Neuronal stem cell (in vitro differentiated cells): ENCODE measurements at regions not wholly inside any gene's neighbourhood (a gene's known extent, or its start where the extent isn't known, plus 50 kb on each side); places are given as distances from the start of the nearest gene placed in this dataset.

Experiments
- DNase-seq: peaks from one replicate; pipeline ENCODE4 v3.0.0-alpha.2; 2013; ENCODE audit warnings: low spot score
- H2AFZ ChIP-seq: one replicate; pipeline ENCODE4 v1.6.1; 2013; ENCODE audit warnings: mild to moderate bottlenecking, low read length, inconsistent platforms
- H2AK5ac ChIP-seq: 2 replicates; pipeline ENCODE4 v1.6.1; 2013; ENCODE audit warnings: low read depth, mild to moderate bottlenecking, inconsistent platforms, low read length, moderate library complexity, mixed read lengths
- H2BK120ac ChIP-seq: 2 replicates; pipeline ENCODE4 v1.6.1; 2013; ENCODE audit warnings: low read depth, mild to moderate bottlenecking, inconsistent platforms, low read length, moderate library complexity, mixed read lengths
- H2BK12ac ChIP-seq: one replicate; pipeline ENCODE4 v1.6.1; 2013; ENCODE audit warnings: low read length, inconsistent platforms
- H2BK15ac ChIP-seq: 2 replicates; pipeline ENCODE4 v1.6.1; 2013; ENCODE audit warnings: mild to moderate bottlenecking, low read length, inconsistent platforms, mixed read lengths
- H2BK5ac ChIP-seq: one replicate; pipeline ENCODE4 v1.6.1; 2013; ENCODE audit warnings: inconsistent platforms, mild to moderate bottlenecking, low read length, moderate library complexity
- H3K14ac ChIP-seq: one replicate; pipeline ENCODE4 v1.6.1; 2013; ENCODE audit warnings: low read length, inconsistent platforms
- H3K18ac ChIP-seq: 2 replicates; pipeline ENCODE4 v1.6.1; 2013; ENCODE audit warnings: low read length, inconsistent platforms
- H3K23ac ChIP-seq: 2 replicates; pipeline ENCODE4 v1.6.1; 2013; ENCODE audit warnings: low read depth, mild to moderate bottlenecking, mixed read lengths, low read length, inconsistent platforms; ENCODE audit not compliant: poor library complexity
- H3K27ac ChIP-seq: replicated peaks from 3 replicates; pipeline ENCODE4 v1.5.1; 2013; ENCODE audit warnings: low read length, inconsistent platforms
- H3K27me3 ChIP-seq, 3 experiments: 2 replicates each; pipeline ENCODE4 v1.6.1; 2013; ENCODE audit warnings: low read length in 3 of 3, mild to moderate bottlenecking in 2 of 3, inconsistent platforms in 1 of 3, low read depth in 1 of 3, mixed read lengths in 1 of 3, moderate library complexity in 1 of 3; ENCODE audit not compliant: control insufficient read depth in 3 of 3, insufficient read depth in 3 of 3
- H3K36me3 ChIP-seq, 2 donors: replicated peaks in 1 of 2; 2 replicates each; pipeline ENCODE4 v1.6.1; 2013; ENCODE audit warnings: low read length in 2 of 2; ENCODE audit not compliant: control insufficient read depth in 2 of 2, insufficient read depth in 2 of 2
- H3K4ac ChIP-seq: 2 replicates; pipeline ENCODE4 v1.6.1; 2013; ENCODE audit warnings: inconsistent platforms, mild to moderate bottlenecking, low read length, moderate library complexity
- H3K4me1 ChIP-seq, 2 donors: 1 replicate in 1 of 2; 2 replicates in 1 of 2; pipeline ENCODE4 v1.6.1; 2013; ENCODE audit warnings: low read length in 2 of 2, low read depth in 1 of 2; ENCODE audit not compliant: control insufficient read depth in 2 of 2, insufficient read depth in 1 of 2
- H3K4me2 ChIP-seq: one replicate; pipeline ENCODE4 v1.6.1; 2013; ENCODE audit warnings: mild to moderate bottlenecking, low read length, inconsistent platforms; ENCODE audit not compliant: insufficient read depth, poor library complexity, severe bottlenecking
- H3K4me3 ChIP-seq, 2 donors: 2 replicates each; pipeline ENCODE4 v1.5.1; 2013; ENCODE audit warnings: low read length in 2 of 2, mild to moderate bottlenecking in 2 of 2, inconsistent platforms in 1 of 2, moderate library complexity in 1 of 2
- H3K79me1 ChIP-seq: one replicate; pipeline ENCODE4 v1.6.1; 2013; ENCODE audit warnings: low read depth, mild to moderate bottlenecking, inconsistent platforms, low read length, moderate library complexity
- H3K9ac ChIP-seq: one replicate; pipeline ENCODE4 v1.6.1; 2013; ENCODE audit warnings: mild to moderate bottlenecking, low read depth, low read length, inconsistent platforms; ENCODE audit not compliant: poor library complexity
- H3K9me3 ChIP-seq, 2 donors: replicated peaks in 1 of 2; 2 replicates each; pipeline versions ENCODE3 to v1.6.1; 2013; ENCODE audit warnings: low read length in 2 of 2, mild to moderate bottlenecking in 2 of 2, inconsistent platforms in 1 of 2, low read depth in 1 of 2, mixed read lengths in 1 of 2, moderate library complexity in 1 of 2; ENCODE audit not compliant: control insufficient read depth in 2 of 2, insufficient read depth in 1 of 2
- H4K8ac ChIP-seq: one replicate; pipeline ENCODE4 v1.6.1; 2013; ENCODE audit warnings: low read depth, mild to moderate bottlenecking, inconsistent platforms, low read length, moderate library complexity
- H4K91ac ChIP-seq: one replicate; pipeline ENCODE4 v1.6.1; 2013; ENCODE audit warnings: low read length, low read depth, mild to moderate bottlenecking, inconsistent platforms; ENCODE audit not compliant: poor library complexity
- WGBS, 2 donors: extraction: QIAGEN DNeasy Blood & Tissue Kit; methylation state at CpG; one replicate each; pipeline ENCODE4 v1.1.7; 2013; ENCODE audit warnings: missing lambda C conversion rate in 2 of 2, mixed read lengths in 1 of 2; ENCODE audit not compliant: insufficient read length in 2 of 2, insufficient replicate concordance in 1 of 2; ENCODE audit errors: extremely low coverage in 2 of 2; 5-methylcytosine and 5-hydroxymethylcytosine counted together

DNA sequence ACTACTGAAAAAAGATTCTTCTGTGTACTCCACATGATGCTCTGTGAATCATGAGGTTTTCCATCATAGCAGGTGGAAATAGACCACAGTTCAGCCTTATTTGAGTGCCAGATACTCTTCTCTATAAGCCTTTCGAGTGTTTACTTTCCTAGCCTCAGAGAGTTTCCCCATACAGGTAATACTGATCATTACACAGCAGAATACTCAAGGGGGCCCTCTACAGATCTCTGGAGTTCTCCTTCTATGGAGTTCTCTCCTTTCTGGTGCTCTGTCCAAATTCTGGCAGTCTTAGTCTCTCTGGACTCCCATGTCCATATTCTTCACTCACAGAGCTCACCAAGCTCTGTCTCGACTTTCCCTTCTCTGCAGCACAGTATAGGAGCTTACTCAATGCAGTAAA lies 175.7 kb upstream of the CARD18 start:
- H2BK12ac ChIP-seq, result no peak overlapping the region
- H3K9me3 ChIP-seq, result no peaks in the 10 kb centered on the region
- H3K14ac ChIP-seq, result no peak overlapping the region
- no peaks in the 10 kb centered on the region for H3K27me3 ChIP-seq
- H2AFZ ChIP-seq, result no peak overlapping the region
- H4K8ac ChIP-seq, result no peak overlapping the region
- no peak overlapping the region for H3K23ac ChIP-seq
- no peaks in the 10 kb centered on the region for H3K79me1 ChIP-seq
- no peak for DNase-seq
- no peak overlapping the region for H3K4ac ChIP-seq
- H2AK5ac ChIP-seq, result no peak overlapping the region
- no peaks in the 10 kb centered on the region for H3K4me1 ChIP-seq
- H2BK5ac ChIP-seq, result no peak overlapping the region
- no peak overlapping the region for H3K4me3 ChIP-seq
- no peak overlapping the region for H2BK120ac ChIP-seq
- H3K27ac ChIP-seq, result no peak overlapping the region
- H3K18ac ChIP-seq, result no peak overlapping the region
- no peak overlapping the region for H2BK15ac ChIP-seq
- no peak overlapping the region for H4K91ac ChIP-seq
- no peak overlapping the region for H3K9ac ChIP-seq
- H3K36me3 ChIP-seq, result no peaks in the 10 kb centered on the region
- H3K4me2 ChIP-seq, result no peak overlapping the region
- WGBS, 2 donors, result no CpG with 5 or more reads among the region's 2 CpGs

DNA sequence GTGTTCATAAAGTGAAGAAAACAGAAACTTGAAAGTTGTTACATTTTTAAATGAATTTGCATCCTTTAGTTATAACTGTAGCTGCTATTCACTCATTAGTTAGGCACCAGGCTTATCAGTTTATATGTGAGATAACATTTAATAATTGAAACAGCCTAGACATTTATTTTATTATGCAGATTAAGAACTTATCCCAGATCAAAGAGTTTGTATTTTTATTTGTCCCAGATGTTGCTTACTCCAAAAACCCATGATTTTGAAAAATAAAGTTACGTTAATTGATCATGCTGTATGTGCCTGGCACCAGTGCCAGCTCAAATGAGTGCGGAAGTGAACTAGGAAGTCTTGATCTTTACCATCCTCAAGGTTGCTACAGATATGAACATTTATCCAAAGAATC lies 172.7 kb upstream of the CARD18 start:
- no peak overlapping the region for H3K14ac ChIP-seq
- H3K79me1 ChIP-seq, result no peaks in the 10 kb centered on the region
- H2BK5ac ChIP-seq, result no peak overlapping the region
- no peak overlapping the region for H4K91ac ChIP-seq
- no peaks in the 10 kb centered on the region for H3K36me3 ChIP-seq
- no peak overlapping the region for H3K4ac ChIP-seq
- H3K4me2 ChIP-seq, result no peak overlapping the region
- H3K4me1 ChIP-seq, result no peaks in the 10 kb centered on the region
- no peaks in the 10 kb centered on the region for H3K9me3 ChIP-seq
- no peak overlapping the region for H2BK12ac ChIP-seq
- H3K23ac ChIP-seq, result no peak overlapping the region
- no peak overlapping the region for H2BK15ac ChIP-seq
- no peak for DNase-seq
- no peak overlapping the region for H3K9ac ChIP-seq
- no peaks in the 10 kb centered on the region for H3K27me3 ChIP-seq
- H4K8ac ChIP-seq, result no peak overlapping the region
- H3K4me3 ChIP-seq, result no peak overlapping the region
- H3K27ac ChIP-seq, result no peak overlapping the region
- no peak overlapping the region for H3K18ac ChIP-seq
- WGBS, 2 donors, result no CpG with 5 or more reads among the region's 2 CpGs
- H2AFZ ChIP-seq, result no peak overlapping the region
- no peak overlapping the region for H2BK120ac ChIP-seq
- no peak overlapping the region for H2AK5ac ChIP-seq

DNA sequence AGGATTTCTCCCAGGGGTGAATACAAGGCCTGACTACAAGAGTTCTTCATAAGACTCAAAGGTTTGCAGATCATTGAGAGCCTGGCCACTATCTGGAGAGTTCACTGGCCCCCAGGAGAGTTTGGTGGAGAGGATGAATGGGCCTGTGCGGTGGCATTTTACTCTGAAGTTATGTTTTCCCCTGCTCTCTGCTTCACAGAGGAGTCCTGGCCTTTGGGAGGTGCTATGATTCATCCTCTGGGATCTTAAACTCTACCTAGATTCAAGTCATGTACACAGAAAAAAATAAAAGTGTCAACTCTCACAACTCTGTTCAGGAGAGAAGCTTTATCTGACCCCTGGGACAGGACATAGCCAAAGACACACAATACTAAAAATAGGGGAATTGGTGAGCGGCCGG lies 159.1 kb upstream of the CARD18 start:
- no peak overlapping the region for H3K23ac ChIP-seq
- H2BK12ac ChIP-seq, result no peak overlapping the region
- H4K8ac ChIP-seq, result no peak overlapping the region
- H3K4me1 ChIP-seq, result no peaks in the 10 kb centered on the region
- H3K27me3 ChIP-seq, result no peaks in the 10 kb centered on the region
- no peak overlapping the region for H3K4me3 ChIP-seq
- no peak overlapping the region for H2BK5ac ChIP-seq
- no peak overlapping the region for H3K4me2 ChIP-seq
- no peak overlapping the region for H3K18ac ChIP-seq
- H3K9ac ChIP-seq, result no peak overlapping the region
- no peak overlapping the region for H3K27ac ChIP-seq
- no peak overlapping the region for H2AFZ ChIP-seq
- no CpG with 5 or more reads among the region's 3 CpGs for whole genome bisulfite sequencing, 2 donors
- no peaks in the 10 kb centered on the region for H3K9me3 ChIP-seq
- no peak overlapping the region for H3K14ac ChIP-seq
- H3K36me3 ChIP-seq, result no peaks in the 10 kb centered on the region
- H2AK5ac ChIP-seq, result no peak overlapping the region
- no peak overlapping the region for H2BK120ac ChIP-seq
- H3K79me1 ChIP-seq, result no peaks in the 10 kb centered on the region
- no peak overlapping the region for H3K4ac ChIP-seq
- DNase-seq, result no peak
- no peak overlapping the region for H4K91ac ChIP-seq
- H2BK15ac ChIP-seq, result no peak overlapping the region

DNA sequence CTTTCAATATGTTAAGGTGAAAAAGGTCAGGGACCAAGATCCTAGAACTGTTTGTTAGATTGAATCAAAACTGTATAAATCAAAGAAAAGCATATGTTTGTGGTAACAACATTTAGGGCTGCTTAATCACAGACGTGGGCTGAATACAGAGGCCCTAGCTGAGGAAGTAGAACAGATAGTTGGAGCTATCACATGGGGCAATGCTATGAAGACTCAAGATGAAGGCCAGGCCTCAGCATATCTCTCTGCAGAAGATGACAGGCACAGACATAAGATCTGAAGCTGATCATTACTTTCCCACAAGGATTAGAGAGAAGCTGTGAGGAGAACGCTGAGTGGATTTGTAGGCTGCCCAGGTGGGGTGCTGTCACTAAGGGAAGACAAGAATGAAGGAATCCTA lies 158.6 kb upstream of the CARD18 start:
- Histone ChIP-seq H3K4ac (no peak overlapping the region), H3K9ac (no peak overlapping the region), H4K91ac (no peak overlapping the region), H3K36me3 (no peaks in the 10 kb centered on the region), H3K27me3 (no peaks in the 10 kb centered on the region), H3K79me1 (no peaks in the 10 kb centered on the region), H3K18ac (no peak overlapping the region), H2BK120ac (no peak overlapping the region), H3K9me3 (no peaks in the 10 kb centered on the region), H4K8ac (no peak overlapping the region), H3K4me2 (no peak overlapping the region), H2BK5ac (no peak overlapping the region), H2BK12ac (no peak overlapping the region), H3K14ac (no peak overlapping the region), H3K4me3 (no peak overlapping the region), H3K4me1 (no peaks in the 10 kb centered on the region), H2AFZ (no peak overlapping the region), H3K27ac (no peak overlapping the region), H2AK5ac (no peak overlapping the region), H3K23ac (no peak overlapping the region), H2BK15ac (no peak overlapping the region)
- no peak for DNase-seq
- no CpG with 5 or more reads among the region's 2 CpGs for WGBS, 2 donors
